Naive thymus-derived CD4-positive, alpha-beta T cell (primary cell): ENCODE measurements at regions not wholly inside any gene's neighbourhood (a gene's known extent, or its start where the extent isn't known, plus 50 kb on each side); places are given as distances from the start of the nearest gene placed in this dataset.
"Not testable (repeated sequence)": the region's sequence is repeated elsewhere in the genome, so short reads cannot be mapped to it uniquely, and the experiment has no call there.

Experiments
- ATAC-seq: fragments of 150-1000 bp; cut with Tn5 transposase; 2 replicates; pipeline ENCODE4 v1.10.0; 2021; ENCODE audit warnings: mild to moderate bottlenecking, moderate library complexity
- CTCF ChIA-PET: fragments of 350-600 bp; sonication (Branson Sonifier 250); formaldehyde crosslinking; loops from one replicate; lab custom pipeline; 2021; ENCODE audit warnings: antibody characterized with exemption; lab: Charles Lee
- POLR2A ChIA-PET: fragments of 350-600 bp; sonication (Branson Sonifier 250); formaldehyde crosslinking; loops from one replicate; lab custom pipeline; 2021; ENCODE audit warnings: antibody characterized with exemption, inconsistent platforms; lab: Charles Lee
- DNase-seq, 9 donors: peaks; one replicate each; pipeline versions ENCODE4 v3.0.0 to v3.0.0-alpha.2; 2020 to 2022; ENCODE audit warnings: mixed read lengths in 1 of 9
- H3K27ac ChIP-seq: one replicate; pipeline ENCODE4 v1.7.0; 2013; ENCODE audit warnings: mild to moderate bottlenecking, low read depth, low read length, moderate library complexity
- H3K27me3 ChIP-seq, 2 donors: one replicate each; pipeline ENCODE4 v1.7.0; 2013; ENCODE audit warnings: low read length in 2 of 2, mild to moderate bottlenecking in 2 of 2, moderate library complexity in 2 of 2; ENCODE audit not compliant: control insufficient read depth in 2 of 2, insufficient read depth in 2 of 2
- H3K36me3 ChIP-seq, 3 experiments: 1 replicate in 2 of 3; 2 replicates in 1 of 3; pipeline ENCODE4 v1.7.0; 2013; ENCODE audit warnings: low read length in 3 of 3, mild to moderate bottlenecking in 3 of 3, moderate library complexity in 1 of 3; ENCODE audit not compliant: insufficient read depth in 3 of 3, control insufficient read depth in 2 of 3
- H3K4me1 ChIP-seq, 2 donors: one replicate each; pipeline ENCODE4 v1.7.0; 2013; ENCODE audit warnings: low read length in 2 of 2, mild to moderate bottlenecking in 2 of 2, moderate library complexity in 1 of 2; ENCODE audit not compliant: control insufficient read depth in 2 of 2, insufficient read depth in 2 of 2
- H3K4me3 ChIP-seq: 2 replicates; pipeline ENCODE4 v1.7.0; 2013; ENCODE audit warnings: mild to moderate bottlenecking, low read length
- H3K9me3 ChIP-seq, 3 experiments: 1 replicate in 2 of 3; 2 replicates in 1 of 3; pipeline ENCODE4 v1.7.0; 2013; ENCODE audit warnings: low read length in 3 of 3; ENCODE audit not compliant: control insufficient read depth in 2 of 3
- H3K27ac Mint-ChIP-seq, 9 donors: one replicate each; pipeline ENCODE4 v1.8.0; 2020 to 2022; ENCODE audit warnings: mixed read lengths in 9 of 9, mild to moderate bottlenecking in 8 of 9, moderate library complexity in 5 of 9, inconsistent platforms in 2 of 9
- H3K27me3 Mint-ChIP-seq, 5 donors: one replicate each; pipeline ENCODE4 v1.8.0; 2021 to 2022; ENCODE audit warnings: mixed read lengths in 5 of 5, mild to moderate bottlenecking in 1 of 5
- H3K36me3 Mint-ChIP-seq, 5 donors: one replicate each; pipeline ENCODE4 v1.8.0; 2020 to 2022; ENCODE audit warnings: mixed read lengths in 5 of 5, mild to moderate bottlenecking in 3 of 5, inconsistent platforms in 1 of 5
- H3K4me1 Mint-ChIP-seq, 7 donors: one replicate each; pipeline ENCODE4 v1.8.0; 2020 to 2022; ENCODE audit warnings: mixed read lengths in 7 of 7, mild to moderate bottlenecking in 3 of 7, inconsistent platforms in 1 of 7
- H3K4me3 Mint-ChIP-seq, 10 donors: one replicate each; pipeline ENCODE4 v1.8.0; 2020 to 2022; ENCODE audit warnings: mild to moderate bottlenecking in 10 of 10, mixed read lengths in 10 of 10, moderate library complexity in 6 of 10, inconsistent platforms in 2 of 10
- H3K9me3 Mint-ChIP-seq, 11 donors: one replicate each; pipeline ENCODE4 v1.8.0; 2020 to 2022; ENCODE audit warnings: mixed read lengths in 11 of 11, mild to moderate bottlenecking in 4 of 11, inconsistent platforms in 1 of 11, moderate library complexity in 1 of 11
- intact Hi-C, 2 donors: fragments of 100-400 bp; cut with micrococcal nuclease; formaldehyde crosslinking; loops; one replicate each; pipeline ENCODE4 v1.15.1; 2023

GRCh38 chr1:163588796-163589195 lies 267.0 kb downstream of the NUF2 start:
- ATAC-seq (no peak), DNase-seq (no peak)
- H3K27ac ChIP-seq = no peak overlapping the region
- Mint-ChIP-seq H3K27me3 (peaks cover 0 to 3% (median 0%) of the 10 kb centered on the region in 5 donors), H3K4me3 (no peak overlapping the region), H3K27ac (no peak overlapping the region), H3K4me1 (no peaks in the 10 kb centered on the region), H3K36me3 (no peaks in the 10 kb centered on the region), H3K9me3 (peaks cover 0 to 16% (median 4%) of the 10 kb centered on the region in 11 donors)
- H3K4me1 ChIP-seq = no peaks in the 10 kb centered on the region
- no peak overlapping the region for H3K4me3 ChIP-seq
- POLR2A ChIA-PET = no interaction called here
- intact Hi-C loops = no loop called here
- no peaks in the 10 kb centered on the region for H3K27me3 ChIP-seq
- H3K9me3 ChIP-seq = no peaks in the 10 kb centered on the region
- no peaks in the 10 kb centered on the region for H3K36me3 ChIP-seq
- CTCF ChIA-PET = interaction anchor here (0.7 kb wide), 1 partner anchor 133 kb away, joined by 3 read pairs; no protein-coding TSS in a partner anchor

- DNase-seq = no peak
- Mint-ChIP-seq H3K9me3 (peaks cover 0 to 13% (median 4%) of the 10 kb centered on the region in 11 donors), H3K27ac (no peak overlapping the region), H3K4me3 (no peak overlapping the region), H3K4me1 (no peaks in the 10 kb centered on the region), H3K36me3 (no peaks in the 10 kb centered on the region), H3K27me3 (peaks cover 0 to 3% (median 0%) of the 10 kb centered on the region in 5 donors)
- intact Hi-C loops = no loop called here
- ChIA-PET CTCF (no interaction called here), POLR2A (no interaction called here)
- no peaks in the 10 kb centered on the region for H3K27me3 ChIP-seq
- ATAC-seq = no peak
- no peaks in the 10 kb centered on the region for H3K4me1 ChIP-seq
- no peaks in the 10 kb centered on the region for H3K36me3 ChIP-seq
- no peaks in the 10 kb centered on the region for H3K9me3 ChIP-seq
- H3K4me3 ChIP-seq = no peak overlapping the region
- H3K27ac ChIP-seq = no peak overlapping the region
These were observed 268.0 kb downstream of the NUF2 start for GRCh38 chr1:163589735-163590134.

DNA sequence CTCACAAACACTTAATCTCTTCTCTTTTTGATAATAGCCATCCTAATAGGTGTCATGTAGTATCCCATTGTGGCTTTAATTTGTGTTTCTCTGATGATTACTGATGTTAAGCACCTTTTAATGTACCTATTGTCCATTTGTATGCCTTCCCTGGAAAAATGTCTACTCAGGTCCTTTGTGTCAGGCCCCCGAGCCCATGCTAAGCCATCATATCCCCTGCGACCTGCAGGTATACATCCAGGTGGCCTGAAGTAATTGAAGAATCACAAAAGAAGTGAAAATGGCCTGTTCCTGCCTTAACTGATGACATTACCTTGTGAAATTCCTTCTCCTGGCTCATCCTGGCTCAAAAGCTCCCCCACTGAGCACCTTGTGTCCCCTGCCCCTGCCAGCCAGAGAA lies 269.4 kb downstream of the NUF2 start:
- H3K9me3 Mint-ChIP-seq = peaks cover 0 to 12% (median 4%) of the 10 kb centered on the region in 11 donors
- H3K27ac ChIP-seq, H3K4me3 Mint-ChIP-seq, CTCF ChIA-PET, POLR2A ChIA-PET, H3K27ac Mint-ChIP-seq, H3K27me3 Mint-ChIP-seq, H3K36me3 ChIP-seq, DNase-seq, H3K4me3 ChIP-seq, ATAC-seq, H3K4me1 ChIP-seq, H3K4me1 Mint-ChIP-seq, H3K9me3 ChIP-seq, intact Hi-C loops, H3K27me3 ChIP-seq, H3K36me3 Mint-ChIP-seq: not testable (repeated sequence)

DNA sequence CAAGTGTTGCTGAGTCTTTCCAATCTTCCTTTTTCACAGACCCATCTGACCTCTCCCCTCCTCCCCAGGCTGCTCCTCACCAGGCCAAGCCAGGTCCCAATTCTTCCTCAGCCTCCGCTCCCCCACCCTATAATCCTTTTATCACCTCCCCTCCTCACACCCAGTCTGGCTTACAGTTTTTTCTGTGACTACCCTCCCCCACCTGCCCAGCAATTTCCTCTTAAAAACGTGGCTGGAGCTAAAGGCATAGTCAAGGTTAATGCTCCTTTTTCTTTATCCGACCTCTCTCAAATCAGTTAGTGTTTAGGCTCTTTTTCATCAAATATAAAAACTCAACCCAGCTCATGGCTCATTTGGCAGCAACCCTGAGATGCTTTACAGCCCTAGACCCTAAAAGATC lies 270.9 kb downstream of the NUF2 start:
- CTCF ChIA-PET, H3K4me1 ChIP-seq, H3K27me3 ChIP-seq, H3K36me3 Mint-ChIP-seq, H3K27me3 Mint-ChIP-seq, intact Hi-C loops, H3K27ac Mint-ChIP-seq, H3K4me3 ChIP-seq, POLR2A ChIA-PET, H3K4me3 Mint-ChIP-seq, H3K36me3 ChIP-seq, H3K9me3 ChIP-seq, ATAC-seq, H3K27ac ChIP-seq, DNase-seq, H3K4me1 Mint-ChIP-seq: not testable (repeated sequence)
- H3K9me3 Mint-ChIP-seq = peaks cover 0 to 11% (median 4%) of the 10 kb centered on the region in 11 donors

GRCh38 chr1:163596106-163596505 lies 274.4 kb downstream of the NUF2 start:
- H3K4me3 ChIP-seq, H3K27me3 ChIP-seq, intact Hi-C loops, ATAC-seq, DNase-seq, H3K4me1 ChIP-seq, H3K36me3 Mint-ChIP-seq, H3K27me3 Mint-ChIP-seq, H3K4me1 Mint-ChIP-seq, H3K27ac ChIP-seq, H3K36me3 ChIP-seq, CTCF ChIA-PET, POLR2A ChIA-PET, H3K4me3 Mint-ChIP-seq, H3K27ac Mint-ChIP-seq, H3K9me3 ChIP-seq: not testable (repeated sequence)
- peaks cover 0 to 12% (median 4%) of the 10 kb centered on the region in 11 donors for H3K9me3 Mint-ChIP-seq

DNA sequence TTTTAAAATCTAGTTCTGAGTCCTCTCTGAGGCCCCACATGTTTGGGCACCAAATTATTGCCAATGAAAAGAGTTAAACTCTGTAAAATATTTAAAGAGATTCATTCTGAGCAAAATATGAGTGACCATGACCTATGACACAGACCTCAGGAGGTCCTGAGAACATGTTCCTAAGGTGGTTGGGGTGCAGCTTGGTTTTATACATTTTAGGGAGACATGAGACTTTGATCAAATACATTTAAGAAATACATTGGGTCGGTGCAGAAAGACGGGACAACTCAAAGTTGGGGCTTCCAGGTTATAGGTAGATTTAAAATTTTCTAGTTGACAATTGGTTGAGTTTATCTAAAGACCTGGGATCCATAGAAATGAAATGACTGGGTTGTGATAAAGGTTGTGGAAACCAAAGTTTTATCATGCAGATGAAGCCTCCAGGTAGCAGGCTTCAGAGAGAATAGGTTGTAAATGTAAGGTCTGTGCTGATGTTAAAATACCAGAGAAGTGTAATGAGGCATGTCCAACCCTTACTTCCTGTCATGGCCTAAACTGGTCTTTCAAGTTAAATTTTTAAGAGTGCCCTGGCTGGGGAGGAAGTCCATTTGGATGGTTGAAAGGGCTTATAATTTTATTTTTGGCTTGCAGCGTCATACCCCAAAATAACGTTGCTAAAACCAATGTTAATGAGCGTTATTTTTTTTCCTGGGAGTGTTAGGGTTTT lies 274.9 kb downstream of the NUF2 start:
- Histone ChIP-seq H3K4me1 (no peaks in the 10 kb centered on the region), H3K27ac (no peak overlapping the region), H3K4me3 (no peak overlapping the region), H3K36me3 (no peaks in the 10 kb centered on the region), H3K9me3 (no peaks in the 10 kb centered on the region), H3K27me3 (no peaks in the 10 kb centered on the region)
- CTCF ChIA-PET = no interaction called here
- intact Hi-C loops = no loop called here
- Mint-ChIP-seq H3K27ac (no peak overlapping the region), H3K9me3 (peaks cover 0 to 12% (median 4%) of the 10 kb centered on the region in 11 donors), H3K36me3 (no peaks in the 10 kb centered on the region), H3K27me3 (no peaks in the 10 kb centered on the region), H3K4me1 (no peaks in the 10 kb centered on the region), H3K4me3 (no peak overlapping the region)
- ATAC-seq (no peak), DNase-seq (no peak)
- POLR2A ChIA-PET = no interaction called here

GRCh38 chr1:163604321-163604720 lies 282.6 kb downstream of the NUF2 start:
- no peaks in the 10 kb centered on the region for H3K36me3 Mint-ChIP-seq
- CTCF ChIA-PET = no interaction called here

More at GRCh38 chr1:163604321-163604720, 282.6 kb downstream of the NUF2 start:
- POLR2A ChIA-PET = no interaction called here
- Histone ChIP-seq H3K36me3 (no peaks in the 10 kb centered on the region), H3K4me1 (no peaks in the 10 kb centered on the region), H3K27me3 (no peaks in the 10 kb centered on the region), H3K27ac (no peak overlapping the region), H3K9me3 (no peaks in the 10 kb centered on the region), H3K4me3 (no peak overlapping the region)
- H3K4me1 Mint-ChIP-seq = no peaks in the 10 kb centered on the region
- no peak for DNase-seq
- no peak overlapping the region for H3K4me3 Mint-ChIP-seq
- peaks cover 0 to 10% (median 2%) of the 10 kb centered on the region in 11 donors for H3K9me3 Mint-ChIP-seq
- H3K27ac Mint-ChIP-seq = no peak overlapping the region
- intact Hi-C loops = no loop called here
- no peaks in the 10 kb centered on the region for H3K27me3 Mint-ChIP-seq
- ATAC-seq = no peak
